BJ (cell line): ENCODE measurements at regions not wholly inside any gene's neighbourhood (a gene's known extent, or its start where the extent isn't known, plus 50 kb on each side); places are given as distances from the start of the nearest gene placed in this dataset.

Source experiments
- CTCF ChIA-PET: fragments of 350-600 bp; formaldehyde crosslinking; extraction: SDS; loops from one replicate; lab custom pipeline; 2021; ENCODE audit warnings: antibody characterized with exemption, inconsistent platforms; lab: Yijun Ruan, JAX
- POLR2A ChIA-PET: fragments of 300-600 bp; sonication (Branson Sonifier 250); formaldehyde crosslinking; extraction: SDS; loops from one replicate; lab custom pipeline; 2021; ENCODE audit warnings: antibody characterized with exemption; lab: Charles Lee
- DNase-seq: peaks from one replicate; pipeline ENCODE4 v3.0.0-alpha.2; 2011; ENCODE audit warnings: low read depth
- H3K27me3 ChIP-seq: 2 replicates; pipeline ENCODE4 v1.6.0; 2011; ENCODE audit warnings: low read length; ENCODE audit not compliant: control insufficient read depth, insufficient read depth
- H3K36me3 ChIP-seq: 2 replicates; pipeline ENCODE4 v1.5.1; 2011; ENCODE audit warnings: low read length; ENCODE audit not compliant: control insufficient read depth, insufficient read depth
- H3K4me3 ChIP-seq: 2 replicates; pipeline ENCODE4 v1.5.1; 2011; ENCODE audit warnings: low read depth, mild to moderate bottlenecking, control low read depth, low read length
- CTCF ChIP-seq: IDR thresholded peaks from 2 replicates; pipeline ENCODE4 v1.5.1; 2011; ENCODE audit warnings: low read depth, mild to moderate bottlenecking, control low read depth, inconsistent platforms, low read length, moderate library complexity; ENCODE audit not compliant: insufficient read depth

- Histone ChIP-seq H3K4me3 (no peak overlapping the region), H3K27me3 (no peaks in the 10 kb centered on the region), H3K36me3 (no peaks in the 10 kb centered on the region)
- ChIA-PET CTCF (interaction anchor here (0.6 to 2.8 kb wide), 10 partner anchors 9 to 248 kb away, joined by 3 to 9 read pairs (median 4); no protein-coding TSS in a partner anchor), POLR2A (no interaction called here)
- no peak for DNase-seq
- TF ChIP-seq CTCF, result peak; percentile 62
Observed at GRCh38 chr6:91081452-91082067, 494.7 kb upstream of the MAP3K7 start.

GRCh38 chr6:91080871-91081270, 494.0 kb upstream of the MAP3K7 start:
- CTCF ChIA-PET, result interaction anchor here (0.6 to 2.8 kb wide), 7 partner anchors 9 to 42 kb away, joined by 3 to 9 read pairs (median 5); no protein-coding TSS in a partner anchor
- POLR2A ChIA-PET, result no interaction called here
- no peak for TF ChIP-seq CTCF
- no peaks in the 10 kb centered on the region for H3K36me3 ChIP-seq
- DNase-seq, result no peak
- no peaks in the 10 kb centered on the region for H3K27me3 ChIP-seq
- no peak overlapping the region for H3K4me3 ChIP-seq

- POLR2A ChIA-PET, result no interaction called here
- Histone ChIP-seq H3K27me3 (no peaks in the 10 kb centered on the region), H3K36me3 (no peaks in the 10 kb centered on the region), H3K4me3 (no peak overlapping the region)
- CTCF ChIA-PET, result interaction anchor here (0.6 to 1.5 kb wide), 3 partner anchors 24 to 550 kb away, joined by 3 to 4 read pairs (median 3); no protein-coding TSS in a partner anchor
- DNase-seq, result no peak
- TF ChIP-seq CTCF, result no peak
Observed at GRCh38 chr6:91079969-91080368, 493.1 kb upstream of the MAP3K7 start.

- no peak for TF ChIP-seq CTCF
- ChIA-PET CTCF (no interaction called here), POLR2A (no interaction called here)
- Histone ChIP-seq H3K4me3 (no peak overlapping the region), H3K27me3 (no peaks in the 10 kb centered on the region), H3K36me3 (no peaks in the 10 kb centered on the region)
- no peak for DNase-seq
Observed at GRCh38 chr6:91075244-91075976, 488.5 kb upstream of the MAP3K7 start.

GRCh38 chr6:91063362-91063761, 476.5 kb upstream of the MAP3K7 start:
- no peak overlapping the region for H3K4me3 ChIP-seq
- H3K36me3 ChIP-seq, result no peaks in the 10 kb centered on the region
- ChIA-PET CTCF (no interaction called here), POLR2A (no interaction called here)
- DNase-seq, result no peak
- TF ChIP-seq CTCF, result no peak
- H3K27me3 ChIP-seq, result no peaks in the 10 kb centered on the region
